Gastrocnemius medialis (tissue), 4 donors: ENCODE measurements at regions not wholly inside any gene's neighbourhood (a gene's known extent, or its start where the extent isn't known, plus 50 kb on each side); places are given as distances from the start of the nearest gene placed in this dataset.

Experiments used
- CTCF ChIP-seq, 5 experiments: fragments of 450-650 bp in 3 of 5; fragments of 200-600 bp in 2 of 5; sonication (generic) in 2 of 5; IDR thresholded peaks in 4 of 5; conservative IDR thresholded peaks in 1 of 5; 1 replicate in 4 of 5; 2 replicates in 1 of 5; pipeline ENCODE4 v1.5.1; 2016 to 2019; ENCODE audit warnings: antibody characterized with exemption in 5 of 5, mild to moderate bottlenecking in 3 of 5, moderate library complexity in 3 of 5
- POLR2A ChIP-seq, 2 donors: fragments of 450-650 bp; IDR thresholded peaks; one replicate each; pipeline ENCODE4 v1.6.1; 2017; ENCODE audit warnings: antibody characterized with exemption in 2 of 2, mild to moderate bottlenecking in 2 of 2, moderate library complexity in 2 of 2

GRCh38 chr14:85313560-85314207 lies 216.3 kb upstream of the FLRT2 start:
- TF ChIP-seq CTCF (IDR thresholded peaks at IDR 0.05 in 4 of 5, conservative IDR thresholded peaks at IDR 0.05 in 1 of 5) (no peak), POLR2A (IDR thresholded peaks at IDR 0.05) (no peak)
